A204.1 (cell line): ENCODE measurements at regions not wholly inside any gene's neighbourhood (a gene's known extent, or its start where the extent isn't known, plus 50 kb on each side); places are given as distances from the start of the nearest gene placed in this dataset.

Experiments
- FAIRE-seq: peaks from 2 replicates; lab custom pipeline; 2012; peaks lifted over from hg19 to GRCh38; lab: Jason Lieb, UNC

- FAIRE-seq = no peak
Measured at GRCh38 chr2:30048636-30049175, 98.1 kb upstream of the YPEL5 start.

GRCh38 chr2:30055548-30055947 lies 91.3 kb upstream of the YPEL5 start:
- no peak for FAIRE-seq

- no peak for FAIRE-seq
Measured at GRCh38 chr2:30060562-30060961, 86.2 kb upstream of the YPEL5 start.

- FAIRE-seq = no peak
Measured at GRCh38 chr2:30068067-30068466, 78.7 kb upstream of the YPEL5 start.

GRCh38 chr2:30072250-30072842 lies 74.5 kb upstream of the YPEL5 start:
- FAIRE-seq = peak; percentile 25

GRCh38 chr2:30073523-30073922 lies 73.3 kb upstream of the YPEL5 start:
- no peak for FAIRE-seq

- no peak for FAIRE-seq
Measured at GRCh38 chr2:30074023-30074422, 72.8 kb upstream of the YPEL5 start.

- FAIRE-seq = no peak
Measured at GRCh38 chr2:30078521-30078920, 68.3 kb upstream of the YPEL5 start.

- FAIRE-seq = no peak
Measured at GRCh38 chr2:30084915-30085314, 61.9 kb upstream of the YPEL5 start.

- no peak for FAIRE-seq
Measured at GRCh38 chr2:30089171-30089570, 57.6 kb upstream of the YPEL5 start.

GRCh38 chr2:30095402-30095801 lies 51.4 kb upstream of the YPEL5 start:
- no peak for FAIRE-seq

GRCh38 chr2:30096451-30096850 lies 50.4 kb upstream of the YPEL5 start:
- FAIRE-seq = no peak
